ENCODE measurements at regions not wholly inside any gene's neighbourhood (a gene's known extent, or its start where the extent isn't known, plus 50 kb on each side); places are given as distances from the start of the nearest gene placed in this dataset.

GRCh38 chr6:45757443-45758130 is 258.1 kb downstream of the CLIC5 start:
- TF ChIP-seq CTCF (conservative IDR thresholded peaks at IDR 0.05) (no peak), EZH2 (IDR thresholded peaks at IDR 0.05; ENCODE audit: low read depth) (no peak)

All from PC-9 (cell line).